ENCODE measurements at regions not wholly inside any gene's neighbourhood (a gene's known extent, or its start where the extent isn't known, plus 50 kb on each side); places are given as distances from the start of the nearest gene placed in this dataset.
"Not testable (repeated sequence)": the region's sequence is repeated elsewhere in the genome, so short reads cannot be mapped to it uniquely, and the experiment has no call there.

GRCh38 chr6:169093066-169093723 is 160.5 kb downstream of the THBS2 start:
- Histone ChIP-seq H3K4me1 (no peaks in the 10 kb centered on the region), H3K36me3 (no peaks in the 10 kb centered on the region), H3K9ac (ENCODE audit: low read depth in 2 of 2, low read length in 2 of 2) (no peak overlapping the region), H3K4me3 (no peak overlapping the region), H3K27me3 (no peaks in the 10 kb centered on the region), H3K9me3 (no peaks in the 10 kb centered on the region), H3K27ac (no peak overlapping the region)
- intact Hi-C loops (cut with DNase I): no loop called here
- DNase-seq: no peak
- TF ChIP-seq CTCF (IDR thresholded peaks at IDR 0.05): no peak

- Histone ChIP-seq H3K36me3 (no peaks in the 10 kb centered on the region), H3K4me1 (no peaks in the 10 kb centered on the region), H3K27me3 (no peaks in the 10 kb centered on the region), H3K4me3 (no peak overlapping the region), H3K9me3 (no peaks in the 10 kb centered on the region), H3K9ac (ENCODE audit: low read depth in 2 of 2, low read length in 2 of 2) (no peak overlapping the region), H3K27ac (no peak overlapping the region)
- intact Hi-C loops (cut with DNase I): no loop called here
- no peak for DNase-seq
- TF ChIP-seq CTCF (IDR thresholded peaks at IDR 0.05): no peak
Observed at GRCh38 chr6:169092375-169092774, 161.3 kb downstream of the THBS2 start.

- H3K4me3 ChIP-seq; H3K27ac ChIP-seq; DNase-seq; H3K36me3 ChIP-seq; H3K9ac ChIP-seq (ENCODE audit: low read depth in 2 of 2, low read length in 2 of 2); H3K27me3 ChIP-seq; H3K4me1 ChIP-seq; H3K9me3 ChIP-seq; intact Hi-C loops (cut with DNase I): not testable (repeated sequence)
Observed at GRCh38 chr6:169090514-169091127, 163.0 kb downstream of the THBS2 start.

- intact Hi-C loops (cut with DNase I): no loop called here
- no peak for TF ChIP-seq CTCF (IDR thresholded peaks at IDR 0.05)
- DNase-seq: no peak
Observed at GRCh38 chr6:169088762-169089161, 164.9 kb downstream of the THBS2 start.

GRCh38 chr6:169087443-169088041 is 166.1 kb downstream of the THBS2 start:
- Histone ChIP-seq H3K9ac (ENCODE audit: low read depth in 2 of 2, low read length in 2 of 2) (no peak overlapping the region), H3K4me3 (no peak overlapping the region), H3K9me3 (no peaks in the 10 kb centered on the region), H3K36me3 (no peaks in the 10 kb centered on the region), H3K27me3 (no peaks in the 10 kb centered on the region), H3K27ac (no peak overlapping the region), H3K4me1 (no peaks in the 10 kb centered on the region)
- no peak for DNase-seq
- no peak for TF ChIP-seq CTCF (IDR thresholded peaks at IDR 0.05)
- intact Hi-C loops (cut with DNase I): no loop called here

More at GRCh38 chr6:169088762-169089161, 164.9 kb downstream of the THBS2 start:
- Histone ChIP-seq H3K27ac (no peak overlapping the region), H3K4me1 (no peaks in the 10 kb centered on the region), H3K4me3 (no peak overlapping the region), H3K27me3 (no peaks in the 10 kb centered on the region), H3K9ac (ENCODE audit: low read depth in 2 of 2, low read length in 2 of 2) (no peak overlapping the region), H3K9me3 (no peaks in the 10 kb centered on the region), H3K36me3 (no peaks in the 10 kb centered on the region)

- not testable (repeated sequence) for H3K4me3 ChIP-seq, H3K27ac ChIP-seq
Observed at GRCh38 chr6:169086616-169087015, 167.0 kb downstream of the THBS2 start.

More at GRCh38 chr6:169086616-169087015, 167.0 kb downstream of the THBS2 start:
- H3K9ac ChIP-seq (ENCODE audit: low read depth in 2 of 2, low read length in 2 of 2); H3K36me3 ChIP-seq; H3K9me3 ChIP-seq; H3K27me3 ChIP-seq; DNase-seq; intact Hi-C loops (cut with DNase I); H3K4me1 ChIP-seq: not testable (repeated sequence)
